ENCODE measurements at regions not wholly inside any gene's neighbourhood (a gene's known extent, or its start where the extent isn't known, plus 50 kb on each side); places are given as distances from the start of the nearest gene placed in this dataset.

DNA sequence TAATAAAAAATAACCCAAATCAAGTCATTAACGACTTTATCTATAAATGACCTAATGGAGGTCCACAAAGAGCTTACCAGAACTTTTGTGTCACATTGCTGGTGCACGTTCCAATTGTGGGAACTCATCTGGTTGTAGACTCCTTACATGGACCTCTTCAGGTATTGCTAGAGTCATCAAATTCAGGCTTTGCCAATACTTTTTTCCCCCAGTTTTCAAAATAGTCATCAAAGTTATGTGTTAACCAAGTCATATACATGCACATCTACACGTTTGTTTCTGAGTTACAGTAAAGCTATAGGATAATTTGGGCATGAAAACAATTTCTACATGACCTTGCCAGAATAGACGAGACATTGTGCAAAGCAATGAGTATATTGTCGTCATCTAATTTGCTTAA is 76.2 kb upstream of the ADAMTS18 start:
- no peak for TF ChIP-seq POLR2A (IDR thresholded peaks at IDR 0.05)
- no peak for TF ChIP-seq POLR2AphosphoS5 (IDR thresholded peaks at IDR 0.05)
- no peak for TF ChIP-seq CTCF (IDR thresholded peaks at IDR 0.05)

Measured in breast epithelium (tissue), 3 donors.